IMR-90 (cell line): ENCODE measurements at regions not wholly inside any gene's neighbourhood (a gene's known extent, or its start where the extent isn't known, plus 50 kb on each side); places are given as distances from the start of the nearest gene placed in this dataset.

Experiments used
- ATAC-seq: fragments of 200-7000 bp; cut with Tn5 transposase; 2 replicates; pipeline ENCODE4 v1.9.1; 2020; ENCODE audit warnings: low read depth, mild to moderate bottlenecking, moderate library complexity
- BruUV-seq: library from RNA; stranded (reverse); fragments of 400-500 nt; replicated peaks from 2 replicates; lab custom pipeline; 2021; lab: Mats Ljungman, UMichigan
- CTCF ChIA-PET: fragments of 300-600 bp; formaldehyde crosslinking; extraction: SDS; loops from one replicate; lab custom pipeline; 2021; ENCODE audit warnings: antibody characterized with exemption; lab: Yijun Ruan, JAX
- POLR2A ChIA-PET: fragments of 300-600 bp; sonication (Branson Sonifier 250); formaldehyde crosslinking; loops from one replicate; lab custom pipeline; 2022; ENCODE audit warnings: antibody characterized with exemption; ENCODE audit not compliant: unreplicated experiment; lab: Charles Lee
- DNase-seq: peaks from one replicate; pipeline ENCODE4 v3.0.0; 2013
- H2AFZ ChIP-seq: replicated peaks from 2 replicates; pipeline ENCODE3; 2013; ENCODE audit warnings: low read length, mild to moderate bottlenecking; ENCODE audit not compliant: poor library complexity
- H2AK5ac ChIP-seq: 2 replicates; pipeline ENCODE4 v1.6.1; 2013; ENCODE audit warnings: low read depth, low read length, inconsistent platforms
- H2AK9ac ChIP-seq: replicated peaks from 2 replicates; pipeline ENCODE3; 2013; ENCODE audit warnings: mild to moderate bottlenecking, low read depth, low read length, moderate library complexity; ENCODE audit not compliant: poor library complexity
- H2BK120ac ChIP-seq: 2 replicates; pipeline ENCODE4 v1.6.1; 2013; ENCODE audit warnings: low read depth, low read length, inconsistent platforms
- H2BK15ac ChIP-seq: 3 replicates; pipeline ENCODE4 v1.6.1; 2013; ENCODE audit warnings: low read depth, low read length, inconsistent platforms
- H2BK20ac ChIP-seq: 2 replicates; pipeline ENCODE4 v1.6.1; 2013; ENCODE audit warnings: low read depth, mild to moderate bottlenecking, inconsistent platforms, low read length, moderate library complexity
- H2BK5ac ChIP-seq: 2 replicates; pipeline ENCODE4 v1.6.1; 2013; ENCODE audit warnings: mild to moderate bottlenecking, low read depth, low read length, inconsistent platforms; ENCODE audit not compliant: poor library complexity, severe bottlenecking
- H3K14ac ChIP-seq: replicated peaks from 2 replicates; pipeline ENCODE4 v1.6.1; 2013; ENCODE audit warnings: low read depth, low read length, inconsistent platforms
- H3K18ac ChIP-seq: 2 replicates; pipeline ENCODE4 v1.6.1; 2013; ENCODE audit warnings: low read depth, low read length, control low read depth
- H3K23ac ChIP-seq: 2 replicates; pipeline ENCODE4 v1.6.1; 2013; ENCODE audit warnings: low read depth, low read length, inconsistent platforms
- H3K27ac ChIP-seq: 2 replicates; pipeline ENCODE4 v1.5.1; 2013; ENCODE audit warnings: mild to moderate bottlenecking, control low read depth, low read length; ENCODE audit not compliant: insufficient read depth
- H3K27me3 ChIP-seq: 2 replicates; pipeline ENCODE4 v1.6.1; 2013; ENCODE audit warnings: low read length; ENCODE audit not compliant: control insufficient read depth, insufficient read depth
- H3K36me3 ChIP-seq: 2 replicates; pipeline ENCODE4 v1.6.1; 2013; ENCODE audit warnings: low read length, mixed read lengths; ENCODE audit not compliant: control insufficient read depth, insufficient read depth
- H3K4ac ChIP-seq: 2 replicates; pipeline ENCODE4 v1.6.1; 2013; ENCODE audit warnings: low read depth, low read length, inconsistent platforms
- H3K4me1 ChIP-seq: 2 replicates; pipeline ENCODE4 v1.6.1; 2013; ENCODE audit warnings: low read length, mixed read lengths; ENCODE audit not compliant: control insufficient read depth, insufficient read depth
- H3K4me2 ChIP-seq: 2 replicates; pipeline ENCODE4 v1.6.1; 2013; ENCODE audit warnings: low read depth, mild to moderate bottlenecking, control low read depth, low read length, moderate library complexity
- H3K4me3 ChIP-seq: 2 replicates; pipeline ENCODE4 v1.5.1; 2013; ENCODE audit warnings: low read depth, mild to moderate bottlenecking, control low read depth, low read length, moderate library complexity; ENCODE audit not compliant: insufficient read depth
- H3K56ac ChIP-seq: 2 replicates; pipeline ENCODE4 v1.6.1; 2013; ENCODE audit warnings: low read length, inconsistent platforms; ENCODE audit not compliant: insufficient read depth; ENCODE audit errors: extremely low read depth
- H3K79me1 ChIP-seq, 2 experiments: 2 replicates each; pipeline ENCODE4 v1.6.1; 2013; ENCODE audit warnings: low read length in 2 of 2, inconsistent platforms in 1 of 2, low read depth in 1 of 2
- H3K9ac ChIP-seq: 2 replicates; pipeline ENCODE4 v1.6.1; 2013; ENCODE audit warnings: low read depth, low read length, control low read depth
- H3K9me1 ChIP-seq: 2 replicates; pipeline ENCODE4 v1.6.1; 2013; ENCODE audit warnings: low read length, inconsistent platforms; ENCODE audit not compliant: insufficient read depth
- H3K9me3 ChIP-seq: 2 replicates; pipeline ENCODE4 v1.6.1; 2013; ENCODE audit warnings: low read length; ENCODE audit not compliant: control insufficient read depth, insufficient read depth
- H4K20me1 ChIP-seq: 2 replicates; pipeline ENCODE4 v1.6.1; 2013; ENCODE audit warnings: low read length, inconsistent platforms; ENCODE audit not compliant: insufficient read depth
- H4K5ac ChIP-seq: 2 replicates; pipeline ENCODE4 v1.6.1; 2013; ENCODE audit warnings: mild to moderate bottlenecking, low read depth, low read length, control low read depth
- H4K8ac ChIP-seq, 2 experiments: 2 replicates each; pipeline ENCODE4 v1.6.1; 2013; ENCODE audit warnings: low read depth in 2 of 2, low read length in 2 of 2, control low read depth in 1 of 2, inconsistent platforms in 1 of 2
- H4K91ac ChIP-seq: 2 replicates; pipeline ENCODE4 v1.6.1; 2013; ENCODE audit warnings: low read depth, low read length, inconsistent platforms; ENCODE audit not compliant: insufficient read depth
- BHLHE40 ChIP-seq: fragments of 150-350 bp; IDR thresholded peaks from 2 replicates; pipeline ENCODE4 v1.6.1; 2016; ENCODE audit warnings: mild to moderate bottlenecking, low read depth, low read length
- CEBPB ChIP-seq: IDR thresholded peaks from 2 replicates; pipeline ENCODE4 v1.6.1; 2012; ENCODE audit warnings: low read depth, low read length, improper control_type of control experiment
- FOS ChIP-seq: fragments of 150-350 bp; IDR thresholded peaks from 2 replicates; pipeline ENCODE4 v1.6.1; 2016; ENCODE audit warnings: low read depth, low read length
- MAFK ChIP-seq: IDR thresholded peaks from 2 replicates; pipeline ENCODE4 v1.6.1; 2012; ENCODE audit warnings: low read depth, low read length, improper control_type of control experiment
- MAZ ChIP-seq: IDR thresholded peaks from 2 replicates; pipeline ENCODE4 v1.6.1; 2012; ENCODE audit warnings: low read depth, mild to moderate bottlenecking, low read length, improper control_type of control experiment, moderate library complexity, borderline replicate concordance
- MXI1 ChIP-seq: IDR thresholded peaks from 2 replicates; pipeline ENCODE4 v1.6.1; 2012; ENCODE audit warnings: low read depth, mild to moderate bottlenecking, low read length, moderate library complexity, borderline replicate concordance
- NFE2L2 ChIP-seq: fragments of 150-350 bp; IDR thresholded peaks from 2 replicates; pipeline ENCODE4 v1.6.1; 2016; ENCODE audit warnings: low read depth, mild to moderate bottlenecking, low read length
- POLR2A ChIP-seq: IDR thresholded peaks from 2 replicates; pipeline ENCODE4 v1.6.1; 2012; ENCODE audit warnings: mild to moderate bottlenecking, low read depth, low read length
- RFX5 ChIP-seq: IDR thresholded peaks from 2 replicates; pipeline ENCODE4 v1.8.0; 2012; ENCODE audit warnings: low read depth, mild to moderate bottlenecking, low read length, moderate library complexity
- SMC3 ChIP-seq: fragments of 150-350 bp; IDR thresholded peaks from 2 replicates; pipeline ENCODE4 v1.6.1; 2016; ENCODE audit warnings: low read depth, mild to moderate bottlenecking, antibody characterized with exemption, low read length, moderate library complexity
- USF2 ChIP-seq: fragments of 150-350 bp; IDR thresholded peaks from 2 replicates; pipeline ENCODE4 v1.6.1; 2017; ENCODE audit warnings: mild to moderate bottlenecking, antibody characterized with exemption, low read length, low read depth
- WGBS, 2 experiments: methylation state at CpG; one replicate each; pipeline versions ENCODE4 v1.1.5 to v1.1.7; 2013; ENCODE audit warnings: missing lambda C conversion rate in 2 of 2; ENCODE audit not compliant: insufficient read length in 1 of 2; ENCODE audit errors: extremely low coverage in 2 of 2; 5-methylcytosine and 5-hydroxymethylcytosine counted together
- dilution Hi-C: fragments of 300-500 bp; cut with HindIII; formaldehyde crosslinking; loops from one replicate; pipeline ENCODE4 v1.14.3; 2018; ENCODE audit warnings: low sequenced_read_pairs; ENCODE audit not compliant: unreplicated experiment
- in situ Hi-C: fragments of 300-500 bp; cut with MboI; formaldehyde crosslinking; loops from 3 replicates; pipeline ENCODE4 v1.14.3; 2019; ENCODE audit warnings: low sequenced_read_pairs, inconsistent platforms, mixed read lengths
- intact Hi-C: fragments of 100-400 bp; cut with micrococcal nuclease; formaldehyde crosslinking; loops from 2 replicates; pipeline ENCODE4 v1.10.0; 2022

- Histone ChIP-seq H4K8ac (no peak overlapping the region), H3K9me1 (no peaks in the 10 kb centered on the region), H2AK5ac (no peak overlapping the region), H2BK20ac (no peak overlapping the region), H4K91ac (no peak overlapping the region), H2BK5ac (no peak overlapping the region), H4K5ac (no peak overlapping the region), H3K27me3 (no peaks in the 10 kb centered on the region), H3K56ac (no peak overlapping the region), H2BK120ac (no peak overlapping the region), H3K27ac (no peak overlapping the region), H2AFZ (no peak overlapping the region), H3K18ac (no peak overlapping the region), H3K4me3 (no peak overlapping the region), H3K4me1 (no peaks in the 10 kb centered on the region), H3K23ac (no peak overlapping the region), H2BK15ac (no peak overlapping the region), H4K20me1 (no peaks in the 10 kb centered on the region), H3K36me3 (no peaks in the 10 kb centered on the region), H3K4me2 (no peak overlapping the region), H3K14ac (no peak overlapping the region), H3K4ac (no peak overlapping the region), H3K9ac (no peak overlapping the region), H2AK9ac (no peak overlapping the region), H3K79me1 (no peaks in the 10 kb centered on the region), H3K9me3 (peaks cover 76% of the 10 kb centered on the region)
- dilution Hi-C loops (no loop called here), intact Hi-C loops (no loop called here), in situ Hi-C loops (no loop called here)
- ATAC-seq = no peak
- no peak for DNase-seq
- BruUV-seq = no TSS peak
- POLR2A ChIA-PET = no interaction called here
- 76% methylated on average over 7 of the region's 22 CpGs; no CpG with 5 or more reads in 1 of the 2 experiments for WGBS, 2 experiments
- CTCF ChIA-PET = no interaction called here
- TF ChIP-seq CEBPB = no peak
- no peak for TF ChIP-seq SMC3
- no peak for TF ChIP-seq MAFK
- TF ChIP-seq MXI1 = no peak
- no peak for TF ChIP-seq RFX5
- no peak for TF ChIP-seq USF2
- no peak for TF ChIP-seq MAZ
- TF ChIP-seq NFE2L2 = no peak
- no peak for TF ChIP-seq POLR2A
- no peak for TF ChIP-seq FOS
- TF ChIP-seq BHLHE40 = no peak
Measured at GRCh38 chr6:170165471-170166117, 125.3 kb downstream of the DLL1 start.
